GM19240 (cell line): ENCODE measurements at regions not wholly inside any gene's neighbourhood (a gene's known extent, or its start where the extent isn't known, plus 50 kb on each side); places are given as distances from the start of the nearest gene placed in this dataset.
"Not testable (repeated sequence)": the region's sequence is repeated elsewhere in the genome, so short reads cannot be mapped to it uniquely, and the experiment has no call there.

Source experiments
- DNase-seq: peaks from one replicate; pipeline ENCODE4 v3.0.0; 2011; ENCODE audit warnings: low spot score; ENCODE audit not compliant: insufficient read length

DNA sequence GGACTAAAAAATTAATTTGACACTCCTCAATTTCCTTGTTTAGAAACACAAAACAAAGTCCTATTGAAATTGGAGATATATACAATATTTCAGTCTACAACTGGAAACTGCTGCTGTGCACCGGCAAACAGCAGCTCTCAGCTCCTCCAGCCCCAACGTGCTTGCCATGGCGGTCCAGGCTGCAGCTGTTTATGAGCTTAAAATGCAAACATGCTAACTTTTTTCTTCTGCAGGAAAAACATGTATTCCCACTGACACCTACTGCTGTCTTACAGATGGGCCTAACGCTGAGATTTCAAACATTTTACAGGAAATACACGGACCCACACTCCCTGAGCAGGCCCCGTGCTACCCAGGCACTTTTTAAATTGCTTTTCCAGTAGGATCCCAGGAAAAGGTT lies 195.5 kb downstream of the BCL11A start:
- DNase-seq = no peak

GRCh38 chr2:60356346-60356745 lies 197.1 kb downstream of the BCL11A start:
- no peak for DNase-seq

DNA sequence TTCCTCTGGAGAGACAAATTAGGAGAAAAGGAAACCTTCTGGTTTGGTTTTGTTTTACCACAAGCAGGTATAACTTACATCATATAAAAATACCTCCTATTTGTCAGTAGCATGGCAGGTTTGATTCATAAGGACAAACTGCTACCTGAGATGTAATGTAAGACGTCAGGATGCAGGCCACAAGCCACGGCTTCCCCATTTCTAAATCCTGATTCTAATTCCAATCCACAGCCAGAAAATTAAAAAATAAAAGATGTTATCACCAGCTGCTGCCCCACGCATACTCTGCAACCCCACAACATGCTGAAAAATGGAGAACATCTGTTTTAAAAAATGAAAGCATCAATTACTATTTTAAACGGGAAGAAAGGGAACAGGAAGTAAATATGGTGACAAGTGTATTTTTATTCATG lies 197.6 kb downstream of the BCL11A start:
- no peak for DNase-seq

GRCh38 chr2:60354713-60355112 lies 198.7 kb downstream of the BCL11A start:
- DNase-seq = no peak

- no peak for DNase-seq
These were observed 199.6 kb downstream of the BCL11A start for GRCh38 chr2:60353863-60354262.

GRCh38 chr2:60353406-60353800 lies 200.1 kb downstream of the BCL11A start:
- DNase-seq = no peak

- DNase-seq = no peak
These were observed 200.7 kb downstream of the BCL11A start for GRCh38 chr2:60352491-60353405.

DNA sequence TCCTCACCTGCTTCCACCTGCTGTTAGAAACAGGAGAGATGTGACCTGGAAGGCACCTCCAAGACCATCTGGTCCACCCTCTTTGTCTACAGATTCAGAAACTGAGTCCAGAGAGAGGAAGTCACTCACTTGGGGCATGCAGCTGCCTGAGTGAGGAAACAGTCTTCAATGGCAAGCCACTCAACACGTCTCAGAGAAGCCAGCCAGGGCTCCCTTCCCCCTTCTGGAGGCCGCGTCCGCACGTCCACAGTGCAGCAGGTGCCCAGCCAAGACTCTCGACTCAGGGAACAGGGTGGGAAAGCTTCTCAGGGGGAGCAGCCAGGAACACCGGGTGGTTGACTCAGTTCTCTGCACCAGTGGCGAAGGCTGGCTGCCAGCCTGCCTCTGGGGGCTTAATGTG lies 201.7 kb downstream of the BCL11A start:
- no peak for DNase-seq

DNA sequence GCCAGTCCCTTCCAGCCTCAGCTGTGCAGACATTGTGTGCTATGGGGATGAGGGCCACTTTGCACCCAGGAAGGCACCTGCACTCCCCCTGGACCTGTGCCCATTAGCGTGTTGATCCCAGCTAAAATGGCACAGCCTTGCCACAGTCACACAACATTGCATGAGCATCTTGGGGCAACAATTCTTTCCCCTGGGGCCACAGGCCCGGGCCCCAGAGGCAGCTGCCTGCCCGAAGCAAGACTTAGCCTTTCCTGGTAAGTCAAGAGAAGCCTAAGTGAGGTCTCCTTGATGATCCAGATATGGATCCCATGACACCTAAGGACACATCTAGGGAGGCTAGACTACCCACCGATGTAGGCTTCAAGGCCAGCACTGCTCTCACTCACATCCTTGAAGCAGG lies 202.1 kb downstream of the BCL11A start:
- DNase-seq = no peak

- no peak for DNase-seq
These were observed 202.7 kb downstream of the BCL11A start for GRCh38 chr2:60350791-60351190.

DNA sequence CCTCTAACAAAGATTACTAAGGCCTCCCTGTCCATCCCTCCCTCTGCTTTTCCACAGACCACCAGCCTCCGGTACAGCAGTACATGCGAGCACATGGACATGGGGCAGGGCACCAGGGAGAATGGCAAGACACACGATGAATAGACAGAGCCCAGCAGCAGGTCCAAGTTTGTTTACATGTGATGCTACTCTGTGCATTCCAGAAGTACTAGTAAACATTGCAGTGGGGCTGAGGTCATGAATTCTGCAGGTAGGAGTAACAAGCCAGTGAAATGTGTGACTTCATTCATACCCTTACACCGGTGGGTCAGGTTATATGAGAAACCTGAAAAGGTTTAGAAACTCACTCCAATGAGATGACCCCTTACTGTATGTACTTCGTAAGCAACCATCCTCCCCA lies 205.7 kb downstream of the BCL11A start:
- DNase-seq = no peak

- not testable (repeated sequence) for DNase-seq
These were observed 211.0 kb downstream of the BCL11A start for GRCh38 chr2:60342491-60342890.

DNA sequence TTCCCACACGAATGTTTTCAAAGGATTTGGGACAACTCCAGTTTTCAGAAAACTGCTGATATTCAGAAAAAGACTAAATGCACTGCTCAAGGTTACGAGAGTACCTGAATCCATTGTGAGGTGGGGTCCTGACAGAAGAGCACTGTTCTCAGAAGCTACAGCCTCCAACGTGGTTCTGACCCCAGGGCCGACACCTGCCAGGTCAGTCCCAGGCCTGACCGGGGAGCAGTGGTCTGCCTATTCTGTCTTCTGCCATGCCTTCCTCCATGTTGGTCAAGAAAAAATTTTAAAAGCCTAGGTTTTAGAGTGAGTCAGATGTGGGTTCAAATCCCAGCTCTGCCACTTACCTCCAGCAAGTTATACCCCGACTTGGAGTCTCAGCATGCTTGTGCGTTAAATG lies 212.3 kb downstream of the BCL11A start:
- no peak for DNase-seq

GRCh38 chr2:60339286-60339685 lies 214.2 kb downstream of the BCL11A start:
- no peak for DNase-seq

- DNase-seq = no peak
These were observed 216.3 kb downstream of the BCL11A start for GRCh38 chr2:60337142-60337497.

GRCh38 chr2:60336442-60337141 lies 216.9 kb downstream of the BCL11A start:
- DNase-seq = no peak

DNA sequence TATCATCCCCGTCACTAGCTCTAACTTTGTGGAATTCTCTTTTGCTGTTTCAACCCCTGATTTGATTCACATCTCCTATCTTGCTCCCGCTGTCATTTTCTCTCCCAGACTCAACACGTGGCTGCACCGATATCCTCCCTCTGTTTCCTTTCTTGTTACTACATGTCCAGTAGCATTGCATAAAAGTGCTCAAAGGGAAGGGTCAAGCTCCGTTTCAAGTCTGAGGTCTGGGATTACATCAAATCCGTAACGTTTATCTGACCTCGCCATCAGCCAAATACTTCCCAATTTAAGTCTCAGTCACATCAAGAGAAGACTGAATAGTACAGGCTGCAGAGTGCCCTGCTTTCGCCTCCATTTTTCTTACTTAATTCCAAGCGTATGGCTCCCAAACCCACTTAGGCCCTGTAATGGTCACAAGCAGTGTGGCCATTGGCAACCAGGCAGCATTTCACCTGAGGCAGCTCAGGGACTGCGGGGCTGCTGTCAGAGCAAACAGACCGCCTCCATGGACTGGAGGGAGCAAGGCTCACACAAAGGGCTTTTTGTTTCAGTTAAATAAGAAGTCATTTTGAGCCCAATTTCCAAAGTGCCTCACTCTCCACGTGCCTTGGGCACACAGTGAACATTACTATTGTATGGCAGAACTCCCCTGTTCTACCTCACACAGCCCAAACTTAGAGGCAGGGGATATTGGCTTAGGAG lies 217.8 kb downstream of the BCL11A start:
- DNase-seq = no peak

- DNase-seq = no peak
These were observed 218.8 kb downstream of the BCL11A start for GRCh38 chr2:60334610-60335009.

- no peak for DNase-seq
These were observed 220.2 kb downstream of the BCL11A start for GRCh38 chr2:60333264-60333663.

GRCh38 chr2:60331115-60331809 lies 222.2 kb downstream of the BCL11A start:
- DNase-seq = no peak

DNA sequence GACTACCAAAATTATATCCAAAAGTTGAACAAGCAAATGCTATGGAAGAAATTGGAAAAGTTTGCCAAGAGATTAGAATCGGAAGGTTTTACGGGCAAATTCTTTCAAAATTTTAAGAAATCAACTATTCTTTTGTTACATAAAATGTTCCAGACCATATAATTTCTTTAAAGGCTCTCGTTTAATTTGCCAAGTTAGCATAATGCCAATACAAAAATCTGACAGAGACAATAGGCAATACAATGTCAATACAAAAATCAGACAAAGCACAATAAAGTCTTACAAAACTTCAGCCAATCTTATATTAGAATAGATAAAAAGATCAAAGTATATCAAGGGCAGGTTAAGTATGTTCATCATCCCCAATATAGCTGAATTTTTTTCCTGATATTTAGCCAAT lies 224.2 kb downstream of the BCL11A start:
- no peak for DNase-seq

DNA sequence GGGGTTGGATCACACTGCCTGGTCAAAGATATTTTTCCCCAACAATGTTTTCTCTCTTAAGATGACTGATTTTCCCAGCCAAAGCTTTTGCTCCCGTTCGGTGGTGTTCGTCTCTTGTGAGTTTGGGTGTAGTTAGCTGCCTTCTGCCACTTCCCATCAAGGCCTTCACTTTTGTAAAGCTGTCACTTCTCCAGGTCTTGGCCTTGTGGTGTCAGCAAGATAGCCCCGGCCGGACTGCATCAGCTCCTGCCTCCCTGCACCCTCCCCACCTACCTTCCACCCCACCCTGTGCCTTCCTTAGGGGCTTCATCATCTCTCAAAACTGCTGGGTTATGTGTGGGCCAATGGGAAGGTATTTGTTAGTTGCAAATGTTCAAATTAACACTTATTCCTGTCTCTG lies 228.9 kb downstream of the BCL11A start:
- DNase-seq = no peak
